HL-60 (cell line): ENCODE measurements at regions not wholly inside any gene's neighbourhood (a gene's known extent, or its start where the extent isn't known, plus 50 kb on each side); places are given as distances from the start of the nearest gene placed in this dataset.

Experiments
- DNase-seq, 2 experiments: peaks; one replicate each; pipeline ENCODE4 v3.0.0-alpha.2; 2010 to 2020; ENCODE audit warnings: low read depth in 1 of 2, low spot score in 1 of 2
- H3K27ac ChIP-seq: fragments of 250-450 bp; sonication (Bioruptor Pico); replicated peaks from 2 replicates; pipeline ENCODE4 v1.5.1; 2020; ENCODE audit warnings: mild to moderate bottlenecking, moderate library complexity
- H3K27me3 ChIP-seq: fragments of 250-450 bp; sonication (Bioruptor Pico); 2 replicates; pipeline ENCODE4 v1.5.1; 2021; ENCODE audit warnings: mild to moderate bottlenecking, moderate library complexity; ENCODE audit not compliant: insufficient read depth, poor library complexity, severe bottlenecking
- H3K4me3 ChIP-seq: replicated peaks from 2 replicates; pipeline ENCODE4 v1.5.1; 2011; ENCODE audit warnings: mild to moderate bottlenecking, control low read depth, low read length; ENCODE audit not compliant: insufficient read depth
- GABPA ChIP-seq: IDR thresholded peaks from 2 replicates; pipeline ENCODE4 v1.6.1; 2012; ENCODE audit warnings: low read depth
- POLR2AphosphoS5 ChIP-seq: IDR thresholded peaks from 2 replicates; pipeline ENCODE4 v1.6.1; 2012; ENCODE audit warnings: low read depth
- SPI1 ChIP-seq: IDR thresholded peaks from 2 replicates; pipeline ENCODE4 v1.6.1; 2012; ENCODE audit warnings: low read depth, mild to moderate bottlenecking, borderline replicate concordance
- TF ChIP-seq, protein P1 (sequence below): IDR thresholded peaks from one replicate; pipeline ENCODE4 v1.5.1; 2011; ENCODE audit warnings: low read length, control low read depth, inconsistent platforms; ENCODE audit not compliant: insufficient read depth
- TF ChIP-seq, protein P2 (sequence below): IDR thresholded peaks from 2 replicates; pipeline ENCODE4 v1.6.1; 2012; ENCODE audit warnings: low read depth; ENCODE audit not compliant: insufficient replicate concordance

DNA sequence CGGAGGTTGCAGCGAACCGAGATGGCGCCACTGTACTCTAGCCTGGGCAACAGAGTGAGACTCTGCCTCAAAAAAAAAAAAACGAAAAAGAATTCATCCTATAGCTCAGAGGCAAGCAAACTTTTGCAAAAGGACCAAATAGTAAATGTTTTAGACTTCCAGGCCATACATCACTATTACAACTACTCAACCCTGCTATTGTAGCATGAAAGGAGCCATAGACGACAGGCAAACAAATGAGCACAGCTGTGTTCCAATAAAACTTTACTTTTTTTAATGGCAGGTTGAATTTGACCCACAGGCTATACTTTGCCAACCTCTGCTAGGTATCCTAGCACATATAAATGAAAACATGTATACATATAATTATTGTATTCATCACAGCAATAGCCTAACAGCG, 58.9 kb upstream of the SLC30A5 start:
- no peak for DNase-seq
- TF ChIP-seq, protein P1, sequence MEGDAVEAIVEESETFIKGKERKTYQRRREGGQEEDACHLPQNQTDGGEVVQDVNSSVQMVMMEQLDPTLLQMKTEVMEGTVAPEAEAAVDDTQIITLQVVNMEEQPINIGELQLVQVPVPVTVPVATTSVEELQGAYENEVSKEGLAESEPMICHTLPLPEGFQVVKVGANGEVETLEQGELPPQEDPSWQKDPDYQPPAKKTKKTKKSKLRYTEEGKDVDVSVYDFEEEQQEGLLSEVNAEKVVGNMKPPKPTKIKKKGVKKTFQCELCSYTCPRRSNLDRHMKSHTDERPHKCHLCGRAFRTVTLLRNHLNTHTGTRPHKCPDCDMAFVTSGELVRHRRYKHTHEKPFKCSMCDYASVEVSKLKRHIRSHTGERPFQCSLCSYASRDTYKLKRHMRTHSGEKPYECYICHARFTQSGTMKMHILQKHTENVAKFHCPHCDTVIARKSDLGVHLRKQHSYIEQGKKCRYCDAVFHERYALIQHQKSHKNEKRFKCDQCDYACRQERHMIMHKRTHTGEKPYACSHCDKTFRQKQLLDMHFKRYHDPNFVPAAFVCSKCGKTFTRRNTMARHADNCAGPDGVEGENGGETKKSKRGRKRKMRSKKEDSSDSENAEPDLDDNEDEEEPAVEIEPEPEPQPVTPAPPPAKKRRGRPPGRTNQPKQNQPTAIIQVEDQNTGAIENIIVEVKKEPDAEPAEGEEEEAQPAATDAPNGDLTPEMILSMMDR, result no peak
- TF ChIP-seq SPI1, result no peak
- TF ChIP-seq GABPA, result no peak
- TF ChIP-seq, protein P2, sequence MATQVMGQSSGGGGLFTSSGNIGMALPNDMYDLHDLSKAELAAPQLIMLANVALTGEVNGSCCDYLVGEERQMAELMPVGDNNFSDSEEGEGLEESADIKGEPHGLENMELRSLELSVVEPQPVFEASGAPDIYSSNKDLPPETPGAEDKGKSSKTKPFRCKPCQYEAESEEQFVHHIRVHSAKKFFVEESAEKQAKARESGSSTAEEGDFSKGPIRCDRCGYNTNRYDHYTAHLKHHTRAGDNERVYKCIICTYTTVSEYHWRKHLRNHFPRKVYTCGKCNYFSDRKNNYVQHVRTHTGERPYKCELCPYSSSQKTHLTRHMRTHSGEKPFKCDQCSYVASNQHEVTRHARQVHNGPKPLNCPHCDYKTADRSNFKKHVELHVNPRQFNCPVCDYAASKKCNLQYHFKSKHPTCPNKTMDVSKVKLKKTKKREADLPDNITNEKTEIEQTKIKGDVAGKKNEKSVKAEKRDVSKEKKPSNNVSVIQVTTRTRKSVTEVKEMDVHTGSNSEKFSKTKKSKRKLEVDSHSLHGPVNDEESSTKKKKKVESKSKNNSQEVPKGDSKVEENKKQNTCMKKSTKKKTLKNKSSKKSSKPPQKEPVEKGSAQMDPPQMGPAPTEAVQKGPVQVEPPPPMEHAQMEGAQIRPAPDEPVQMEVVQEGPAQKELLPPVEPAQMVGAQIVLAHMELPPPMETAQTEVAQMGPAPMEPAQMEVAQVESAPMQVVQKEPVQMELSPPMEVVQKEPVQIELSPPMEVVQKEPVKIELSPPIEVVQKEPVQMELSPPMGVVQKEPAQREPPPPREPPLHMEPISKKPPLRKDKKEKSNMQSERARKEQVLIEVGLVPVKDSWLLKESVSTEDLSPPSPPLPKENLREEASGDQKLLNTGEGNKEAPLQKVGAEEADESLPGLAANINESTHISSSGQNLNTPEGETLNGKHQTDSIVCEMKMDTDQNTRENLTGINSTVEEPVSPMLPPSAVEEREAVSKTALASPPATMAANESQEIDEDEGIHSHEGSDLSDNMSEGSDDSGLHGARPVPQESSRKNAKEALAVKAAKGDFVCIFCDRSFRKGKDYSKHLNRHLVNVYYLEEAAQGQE, result no peak
- no peak for TF ChIP-seq POLR2AphosphoS5
- Histone ChIP-seq H3K4me3 (no peak overlapping the region), H3K27ac (no peak overlapping the region), H3K27me3 (no peaks in the 10 kb centered on the region)

DNA sequence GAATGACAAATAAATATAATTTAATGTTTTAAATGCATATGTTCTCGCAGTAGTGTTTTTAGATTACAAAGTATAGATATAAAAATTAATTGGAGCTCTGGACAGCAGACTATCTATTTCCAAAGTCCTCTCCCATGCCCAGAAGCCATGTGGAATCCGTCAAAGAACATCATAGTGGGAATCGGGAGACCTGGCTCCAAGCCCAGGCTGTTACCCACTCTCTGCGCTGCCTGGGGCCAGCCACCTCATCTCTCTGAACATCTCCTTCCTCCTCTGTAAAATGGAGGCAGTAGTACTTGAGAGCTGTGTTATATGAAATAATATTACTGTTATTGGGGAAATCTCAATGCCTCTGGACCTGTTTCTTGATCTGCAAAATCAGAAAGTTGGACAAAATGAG, 58.1 kb upstream of the SLC30A5 start:
- TF ChIP-seq, protein P2, result no peak
- TF ChIP-seq POLR2AphosphoS5, result no peak
- TF ChIP-seq, protein P1, result no peak
- TF ChIP-seq GABPA, result no peak
- TF ChIP-seq SPI1, result no peak
- DNase-seq, result no peak
- no peak overlapping the region for H3K4me3 ChIP-seq
- H3K27ac ChIP-seq, result no peak overlapping the region
- H3K27me3 ChIP-seq, result no peaks in the 10 kb centered on the region

DNA sequence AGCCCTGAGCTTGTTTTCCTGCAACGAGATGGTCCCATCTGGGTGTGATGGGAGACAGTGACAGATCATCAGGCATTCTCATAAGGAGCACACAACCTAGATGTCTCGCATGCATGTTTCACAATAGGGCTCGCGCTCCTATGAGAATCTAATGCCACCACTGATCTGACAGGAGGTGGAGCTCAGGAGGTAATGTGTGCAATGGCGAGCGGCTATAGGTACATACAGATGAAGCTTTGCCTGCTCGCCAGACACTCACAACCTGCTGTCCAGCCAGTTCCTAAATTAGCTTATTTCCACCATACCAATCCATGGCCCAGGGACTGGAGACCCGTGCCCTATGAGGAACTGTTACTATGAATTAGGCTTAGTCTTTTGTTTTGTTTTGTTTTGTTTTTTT, 55.3 kb upstream of the SLC30A5 start:
- TF ChIP-seq GABPA (no peak), POLR2AphosphoS5 (no peak), SPI1 (no peak)
- TF ChIP-seq, protein P2, result no peak
- TF ChIP-seq, protein P1, result no peak
- no peak for DNase-seq
- no peak overlapping the region for H3K4me3 ChIP-seq

More for the DNA sequence above, 55.3 kb upstream of the SLC30A5 start:
- Histone ChIP-seq H3K27ac (no peak overlapping the region), H3K27me3 (no peaks in the 10 kb centered on the region)
